GM21526 (cell line): ENCODE measurements at regions not wholly inside any gene's neighbourhood (a gene's known extent, or its start where the extent isn't known, plus 50 kb on each side); places are given as distances from the start of the nearest gene placed in this dataset.
"Not testable (repeated sequence)": the region's sequence is repeated elsewhere in the genome, so short reads cannot be mapped to it uniquely, and the experiment has no call there.

ENCODE experiments used
- ATAC-seq: cut with Tn5 transposase; IDR thresholded peaks from one replicate; pipeline ENCODE4 v1.9.1; 2021; ENCODE audit warnings: moderate library complexity; ENCODE audit not compliant: unreplicated experiment, low FRiP score

DNA sequence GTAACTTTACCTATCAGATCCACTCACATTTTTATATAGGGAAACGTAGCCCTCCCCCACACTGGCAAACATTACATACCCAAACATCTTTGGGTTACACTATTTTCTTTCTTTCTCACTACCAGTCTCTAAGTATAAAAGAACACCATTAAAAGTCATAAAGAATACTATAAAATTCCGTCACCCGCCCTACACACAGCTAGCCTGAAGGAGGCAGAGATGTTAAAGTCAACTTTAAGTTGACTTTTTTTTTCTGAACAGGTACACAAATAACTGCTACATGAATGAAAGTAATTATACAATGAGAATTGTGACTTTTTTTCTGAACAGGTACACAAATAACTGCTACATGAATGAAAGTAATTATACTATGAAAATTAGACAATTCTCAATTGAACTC, 628.3 kb downstream of the NUP35 start:
- ATAC-seq = no peak

DNA sequence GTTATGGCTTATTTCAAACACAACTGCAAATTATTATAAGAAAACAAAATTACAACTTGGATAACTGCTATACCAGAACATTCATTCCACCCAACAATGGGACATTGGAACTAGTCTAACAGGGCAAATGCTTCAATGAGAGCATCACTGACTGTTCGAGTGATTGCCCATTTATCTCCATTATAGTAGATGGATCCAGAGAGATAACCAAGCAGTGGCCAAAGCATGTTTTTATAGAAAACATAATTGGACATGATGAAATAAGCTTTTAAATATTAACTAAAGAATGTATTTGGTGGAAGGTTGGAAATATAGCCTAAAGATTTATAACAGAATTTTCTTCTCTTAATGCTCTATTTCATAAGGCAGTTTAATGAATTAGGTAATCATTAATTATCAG, 634.8 kb downstream of the NUP35 start:
- ATAC-seq = no peak

DNA sequence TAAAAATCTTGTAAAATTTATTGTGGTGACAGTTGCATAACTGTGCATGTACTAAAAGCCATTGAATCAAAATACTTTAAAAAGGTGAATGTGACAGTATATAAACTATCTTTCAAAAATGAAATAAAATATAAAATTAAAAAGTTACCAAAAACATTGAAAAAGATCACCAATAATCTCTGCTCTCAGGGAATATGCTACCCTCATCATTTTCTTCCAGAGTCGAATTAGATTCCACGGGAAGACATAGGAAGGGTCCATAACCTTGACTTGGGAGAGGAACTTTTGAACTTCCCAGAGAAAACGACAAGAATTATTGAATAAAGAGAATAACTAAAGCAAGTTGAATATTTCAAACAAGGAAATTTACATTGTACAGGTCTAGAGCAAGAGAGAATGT, 649.5 kb downstream of the NUP35 start:
- ATAC-seq = no peak

DNA sequence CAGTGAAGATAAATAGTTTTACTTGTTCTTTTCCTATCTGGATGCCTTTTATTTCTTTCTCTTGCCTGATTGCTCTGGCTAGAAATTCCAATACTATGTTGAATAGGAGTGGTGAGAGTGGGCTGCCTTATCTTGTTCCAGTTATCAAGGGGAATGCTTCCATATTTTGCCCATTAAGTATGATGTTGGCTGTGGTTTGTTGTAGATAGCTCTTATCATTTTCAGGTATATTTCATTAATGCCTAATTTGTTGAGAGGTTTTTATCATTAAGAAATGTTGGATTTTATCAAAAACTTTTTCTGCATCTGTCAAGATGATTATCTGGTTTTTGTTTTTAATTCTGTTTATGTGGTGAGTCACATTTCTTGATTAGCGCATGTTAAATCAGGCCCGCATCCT, 655.8 kb downstream of the NUP35 start:
- no peak for ATAC-seq

DNA sequence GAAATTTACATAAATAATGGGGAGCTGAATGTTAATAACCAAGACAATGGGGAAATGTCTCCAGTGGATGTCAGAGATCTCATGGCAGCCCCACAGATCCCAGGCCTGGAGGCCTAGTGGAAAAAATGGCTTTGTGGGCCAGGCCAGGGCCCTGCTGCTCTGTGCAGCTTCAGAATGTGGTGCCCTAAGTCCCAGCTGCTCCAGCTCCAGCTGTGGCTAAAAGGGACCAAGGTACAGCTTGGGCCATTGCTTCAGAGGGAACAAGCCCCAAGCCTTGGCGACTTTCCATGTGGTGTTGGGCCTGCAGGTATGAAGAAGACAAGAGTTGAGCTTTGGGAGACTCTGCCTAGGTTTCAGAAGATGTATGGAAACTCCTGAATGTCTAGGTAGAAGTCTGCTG, 658.2 kb downstream of the NUP35 start:
- ATAC-seq = no peak

DNA sequence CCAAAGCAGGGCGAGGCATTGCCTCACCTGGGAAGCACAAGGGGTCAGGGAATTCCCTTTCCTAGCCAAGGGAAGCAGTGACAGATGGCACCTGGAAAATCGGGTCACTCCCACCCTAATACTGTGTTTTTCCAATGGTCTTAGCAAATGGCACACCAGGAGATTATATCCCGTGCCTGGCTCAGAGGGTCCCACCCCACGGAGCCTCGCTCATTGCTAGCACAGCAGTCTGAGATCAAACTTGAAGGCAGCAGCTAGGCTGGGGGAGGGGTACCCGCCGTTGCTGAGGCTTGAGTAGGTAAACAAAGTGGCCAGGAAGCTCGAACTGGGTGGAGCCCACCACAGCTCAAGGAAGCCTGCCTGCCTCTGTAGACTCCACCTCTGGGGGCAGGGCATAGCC, 664.6 kb downstream of the NUP35 start:
- ATAC-seq = not testable (repeated sequence)

DNA sequence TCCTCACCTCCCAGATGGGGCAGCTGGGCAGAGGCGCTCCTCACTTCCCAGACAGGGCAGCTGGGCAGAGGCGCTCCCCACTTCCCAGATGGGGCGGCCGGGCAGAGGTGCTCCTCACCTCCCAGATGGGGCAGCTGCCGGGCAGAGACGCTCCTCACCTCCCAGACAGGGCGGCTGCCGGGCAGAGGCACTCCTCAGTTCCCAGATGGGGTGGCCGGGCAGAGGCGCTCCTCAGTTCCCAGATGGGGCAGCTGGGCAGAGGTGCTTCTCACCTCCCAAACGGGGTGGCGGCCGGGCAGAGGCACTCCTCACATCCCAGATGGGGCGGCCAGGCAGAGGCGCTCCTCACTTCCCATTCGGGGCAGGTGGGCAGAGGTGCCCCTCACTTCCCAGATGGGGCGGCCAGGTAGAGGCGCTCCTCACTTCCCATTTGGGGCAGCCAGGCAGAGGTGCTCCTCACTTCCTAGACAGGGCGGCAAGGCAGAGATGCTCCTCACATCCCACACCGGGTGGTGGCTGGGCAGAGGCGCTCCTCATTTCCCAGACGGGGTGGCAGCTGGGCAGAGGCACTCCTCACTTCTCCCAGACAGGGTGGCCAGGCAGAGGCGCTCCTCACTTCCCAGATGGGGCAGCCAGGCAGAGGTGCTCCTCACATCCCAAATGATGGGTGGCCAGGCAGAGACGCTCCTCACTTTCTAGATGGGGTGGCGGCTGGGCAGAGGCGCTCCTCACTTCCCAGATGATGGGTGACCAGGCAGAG, 668.1 kb downstream of the NUP35 start:
- not testable (repeated sequence) for ATAC-seq

DNA sequence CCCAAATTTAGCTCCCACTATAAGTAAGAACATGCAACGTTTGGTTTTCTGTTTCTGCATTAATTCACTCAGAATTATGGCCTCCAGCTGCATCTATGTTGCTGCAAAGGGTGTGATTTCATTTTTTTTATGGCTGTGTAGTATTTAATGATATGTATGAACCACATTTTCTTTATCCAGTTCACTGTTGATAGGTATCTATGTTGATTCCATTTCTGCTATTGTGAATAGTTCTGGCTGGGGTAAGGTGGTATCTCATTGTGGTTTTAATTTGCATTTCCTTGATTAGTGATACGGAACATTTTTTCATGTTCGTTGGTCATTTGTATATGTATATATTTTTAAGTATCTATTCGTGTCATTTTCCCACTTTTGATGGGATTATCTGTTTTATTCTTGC, 674.3 kb downstream of the NUP35 start:
- ATAC-seq = no peak

DNA sequence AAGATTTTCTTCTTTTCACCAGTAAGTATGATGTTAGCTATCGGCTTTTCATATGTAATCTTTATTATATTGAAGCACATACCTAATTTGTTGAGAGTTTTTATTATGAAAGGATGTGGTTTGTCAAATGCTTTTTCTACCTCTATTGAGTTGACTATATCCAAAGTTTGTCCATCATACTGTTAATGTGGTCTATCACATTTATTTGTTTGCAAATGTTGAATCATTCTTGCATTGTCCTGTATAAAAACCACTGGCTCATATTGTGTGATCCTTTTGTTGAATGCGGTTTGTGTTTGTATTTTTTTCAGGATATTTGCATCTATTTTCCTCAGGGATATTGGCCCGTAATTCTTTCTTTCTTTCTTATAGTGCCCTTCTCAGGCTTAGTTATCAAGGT, 675.5 kb downstream of the NUP35 start:
- ATAC-seq = no peak

DNA sequence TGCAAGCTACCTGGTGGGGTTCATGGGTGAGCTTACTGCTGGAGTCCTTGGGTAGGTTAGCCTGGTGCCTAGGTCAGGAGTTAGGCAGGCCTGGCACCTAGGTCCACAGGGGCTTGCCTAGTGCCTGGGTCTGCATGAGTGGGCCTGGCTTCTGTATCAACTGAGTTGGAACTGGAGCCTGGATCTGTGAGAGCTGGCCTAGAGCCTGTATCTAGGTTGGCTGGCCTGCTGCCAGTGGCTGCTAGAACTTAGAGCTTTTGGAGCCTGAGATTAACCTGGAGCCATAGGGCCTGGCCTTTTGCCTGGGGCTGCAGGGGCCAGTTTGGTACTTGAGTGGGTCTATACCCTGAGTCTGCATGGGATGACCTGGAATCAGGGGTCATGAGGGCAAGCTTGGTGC, 679.4 kb downstream of the NUP35 start:
- ATAC-seq = no peak

DNA sequence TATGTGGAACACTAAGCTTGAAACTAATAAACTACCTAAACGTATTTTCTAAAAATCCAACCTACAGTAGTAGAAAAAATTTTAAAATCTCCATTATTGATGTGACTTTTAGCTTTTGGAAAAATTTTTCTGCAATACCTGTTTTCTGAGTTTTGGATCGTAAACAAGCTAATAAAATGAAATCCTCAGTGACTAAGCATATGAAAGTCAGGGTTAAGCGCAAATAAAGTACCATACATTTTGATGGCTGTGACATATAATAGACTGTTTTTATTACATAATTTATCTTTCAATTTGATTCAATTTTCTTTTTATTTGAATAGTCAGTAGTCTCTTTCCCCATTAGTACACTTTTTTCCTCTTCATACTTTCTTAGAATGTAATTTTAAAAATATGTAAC, 683.6 kb downstream of the NUP35 start:
- no peak for ATAC-seq

DNA sequence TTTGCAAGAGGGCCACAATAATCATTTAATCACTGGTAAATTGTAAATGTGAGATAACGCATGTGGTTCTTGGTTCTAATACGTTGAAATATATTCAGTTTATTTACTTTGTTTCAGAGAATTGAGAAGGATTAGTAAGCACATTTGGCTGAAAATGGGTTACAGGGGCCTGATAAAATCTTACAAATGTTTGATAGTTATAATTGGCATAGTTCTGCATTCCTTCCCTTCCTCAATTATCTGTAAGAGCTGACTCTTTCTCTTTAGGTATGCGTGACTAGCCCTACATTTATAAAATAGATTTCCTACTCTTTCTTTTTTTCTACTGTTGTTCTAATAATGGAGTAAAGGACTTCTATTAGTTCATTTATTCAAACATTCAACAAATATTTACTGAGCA, 685.2 kb downstream of the NUP35 start:
- ATAC-seq = no peak

DNA sequence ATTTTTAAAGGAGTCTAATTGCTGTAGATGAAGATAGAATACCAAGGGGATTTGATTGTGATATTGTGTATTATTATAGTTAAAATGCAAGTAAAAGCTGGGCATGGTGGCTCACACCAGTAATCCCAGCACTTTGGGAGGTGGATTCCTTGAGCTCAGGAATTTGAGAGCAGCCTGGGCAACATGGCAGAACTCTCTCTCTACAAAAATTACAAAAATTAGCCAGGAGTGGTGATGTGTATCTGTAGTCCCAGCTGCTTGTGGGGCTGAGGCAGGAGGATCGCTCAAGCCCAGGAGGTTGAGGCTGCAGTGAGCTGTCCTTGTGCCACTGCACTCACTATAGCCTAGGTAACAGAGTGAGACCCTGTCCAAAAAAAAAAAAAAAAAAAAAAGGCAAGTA, 687.0 kb downstream of the NUP35 start:
- no peak for ATAC-seq

DNA sequence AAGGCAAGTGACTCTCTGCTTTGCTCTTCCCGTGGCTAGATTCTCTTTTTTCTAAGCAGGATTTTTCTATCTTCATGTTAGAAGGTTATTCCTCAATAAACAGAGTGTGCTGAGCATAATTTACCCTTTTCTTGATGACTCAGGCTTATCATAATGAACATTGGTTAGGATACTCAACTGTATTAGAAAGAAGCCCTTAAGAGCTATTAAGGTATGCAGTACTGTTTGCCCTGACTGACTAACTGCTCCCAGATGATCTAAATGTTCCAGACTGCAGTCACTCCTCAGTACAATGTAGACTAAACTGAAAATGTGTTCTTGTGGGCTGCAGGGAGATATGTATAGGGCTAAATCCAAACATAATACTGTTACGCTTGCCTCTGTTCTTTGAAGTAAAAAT, 687.8 kb downstream of the NUP35 start:
- ATAC-seq = no peak

DNA sequence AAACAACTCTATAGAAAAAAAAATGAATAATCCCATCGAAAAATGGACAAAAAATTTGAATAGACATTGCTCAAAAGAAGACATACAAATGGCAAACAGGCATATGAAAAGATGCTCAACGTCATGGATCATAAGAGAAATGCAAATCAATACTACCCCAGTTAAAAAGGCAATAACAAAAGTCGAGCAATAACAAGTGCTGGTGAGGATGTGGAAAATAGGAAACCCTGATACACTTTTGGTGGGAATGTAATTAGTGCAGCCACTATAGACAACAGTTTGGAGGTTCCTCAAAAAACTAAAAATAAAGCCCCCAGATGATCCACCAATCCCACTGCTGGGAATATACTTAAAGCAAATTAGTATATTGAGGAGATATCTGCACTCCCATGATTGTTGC, 701.5 kb downstream of the NUP35 start:
- ATAC-seq = no peak

DNA sequence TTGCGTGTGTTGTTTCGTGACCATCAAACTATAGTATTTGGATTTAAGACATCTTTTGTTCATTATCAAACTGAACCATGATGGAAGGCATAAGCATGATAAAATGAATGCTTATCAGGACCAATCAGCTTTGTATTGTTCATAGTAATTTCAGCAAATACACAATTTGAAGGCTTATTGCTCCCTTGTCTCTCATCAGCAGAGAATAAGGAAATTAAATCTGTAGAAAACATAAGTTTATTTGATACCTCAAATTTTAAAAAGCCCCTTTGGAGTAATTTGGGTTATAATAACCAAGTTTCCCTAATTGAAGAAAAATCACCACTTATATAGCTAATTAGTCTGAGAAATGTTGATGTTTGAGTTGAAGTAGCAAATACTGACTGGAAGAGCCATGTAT, 705.7 kb downstream of the NUP35 start:
- ATAC-seq = no peak

DNA sequence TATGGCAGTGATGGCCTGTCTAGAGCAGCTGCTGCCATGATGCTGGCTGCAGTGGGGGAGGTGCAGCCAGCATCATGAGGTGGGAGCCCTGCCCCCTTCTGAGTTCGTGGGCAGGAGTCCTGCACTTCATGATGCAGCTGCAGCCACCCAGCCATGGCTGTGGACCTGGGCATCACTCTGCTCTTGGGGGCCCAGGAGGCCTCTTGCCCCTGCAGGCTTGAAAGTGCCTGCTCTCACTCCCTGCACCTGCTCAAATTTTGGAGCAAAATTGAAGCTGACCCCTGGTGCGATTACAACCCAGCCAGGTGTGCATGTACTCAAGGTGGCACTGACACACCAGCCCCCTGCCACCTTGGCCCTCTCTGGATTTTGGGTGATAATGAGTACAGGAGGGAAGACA, 712.9 kb downstream of the NUP35 start:
- no peak for ATAC-seq

DNA sequence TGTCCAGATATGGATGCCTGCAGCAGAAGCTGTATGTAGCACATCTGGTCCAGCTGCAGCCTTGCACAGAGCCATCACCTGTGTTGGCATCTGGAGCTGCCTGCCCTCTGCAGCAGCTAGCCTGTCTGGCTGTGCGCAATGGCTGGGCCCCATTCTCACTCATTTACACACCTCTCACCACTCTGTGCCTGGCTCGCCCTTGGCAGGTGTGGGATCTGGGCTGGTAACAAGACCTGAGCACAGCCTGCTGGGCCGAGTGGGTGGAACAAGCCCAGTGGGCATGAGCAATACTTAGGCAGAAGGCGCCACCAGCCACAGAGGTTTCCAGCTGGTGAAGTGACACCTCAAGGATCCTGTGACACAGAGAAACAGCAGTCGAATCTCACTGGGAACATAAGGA, 714.1 kb downstream of the NUP35 start:
- no peak for ATAC-seq

DNA sequence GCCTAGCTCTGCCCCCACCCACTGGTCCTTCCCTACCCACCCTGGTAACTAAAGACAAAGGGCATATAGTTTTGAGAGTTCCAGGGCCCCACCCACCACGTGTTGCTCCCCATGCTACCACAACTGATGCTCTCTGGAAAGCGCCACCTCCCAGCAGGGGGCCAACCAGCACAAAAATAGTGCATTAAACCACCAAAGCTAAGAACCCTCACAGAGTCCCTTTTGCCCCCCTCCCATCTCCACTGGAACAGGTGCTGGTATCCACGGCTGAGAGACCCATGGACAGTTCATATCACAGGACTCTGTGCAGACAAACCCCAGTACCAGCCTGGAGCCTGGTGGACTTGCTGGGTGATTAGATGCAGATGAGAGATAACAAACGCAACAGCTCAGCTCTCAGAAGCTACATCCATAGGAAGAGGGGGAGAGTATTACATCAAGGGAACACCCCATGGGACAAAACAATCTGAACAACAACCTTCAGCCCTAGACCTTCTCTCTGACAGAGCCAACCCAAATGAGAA, 715.9 kb downstream of the NUP35 start:
- ATAC-seq = no peak

DNA sequence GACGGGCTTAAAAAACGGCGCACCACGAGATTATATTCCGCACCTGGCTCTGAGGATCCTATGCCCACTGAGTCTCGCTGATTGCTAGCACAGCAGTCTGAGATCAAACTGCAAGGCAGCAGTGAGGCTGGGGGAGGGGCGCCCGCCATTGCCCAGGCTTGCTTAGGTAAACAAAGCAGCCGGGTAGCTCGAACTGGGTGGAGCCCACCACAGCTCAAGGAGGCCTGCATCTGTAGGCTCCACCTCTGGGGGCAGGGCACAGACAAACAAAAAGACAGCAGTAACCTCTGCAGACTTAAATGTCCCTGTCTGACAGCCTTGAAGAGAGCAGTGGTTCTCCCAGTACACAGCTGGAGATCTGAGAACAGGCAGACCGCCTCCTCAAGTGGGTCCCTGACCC, 725.6 kb downstream of the NUP35 start:
- ATAC-seq = not testable (repeated sequence)

DNA sequence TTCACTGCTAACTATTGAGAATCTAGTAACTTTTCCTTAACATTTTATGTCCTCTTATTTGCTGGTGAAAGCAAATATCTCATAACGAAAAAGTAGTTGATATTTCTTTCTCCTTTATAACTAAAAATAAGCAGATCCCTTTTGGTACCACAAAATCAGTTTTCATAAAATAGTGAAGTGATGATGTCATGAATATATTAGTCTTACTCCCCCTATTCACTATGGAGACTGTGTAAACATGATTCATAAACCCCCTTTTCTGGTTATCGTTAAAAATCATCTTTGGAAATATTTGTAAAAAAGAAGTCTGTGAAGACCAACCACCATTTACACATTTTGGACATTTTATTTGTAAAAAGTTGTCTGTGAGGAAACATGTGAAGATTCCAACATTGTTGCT, 734.9 kb downstream of the NUP35 start:
- ATAC-seq = no peak

DNA sequence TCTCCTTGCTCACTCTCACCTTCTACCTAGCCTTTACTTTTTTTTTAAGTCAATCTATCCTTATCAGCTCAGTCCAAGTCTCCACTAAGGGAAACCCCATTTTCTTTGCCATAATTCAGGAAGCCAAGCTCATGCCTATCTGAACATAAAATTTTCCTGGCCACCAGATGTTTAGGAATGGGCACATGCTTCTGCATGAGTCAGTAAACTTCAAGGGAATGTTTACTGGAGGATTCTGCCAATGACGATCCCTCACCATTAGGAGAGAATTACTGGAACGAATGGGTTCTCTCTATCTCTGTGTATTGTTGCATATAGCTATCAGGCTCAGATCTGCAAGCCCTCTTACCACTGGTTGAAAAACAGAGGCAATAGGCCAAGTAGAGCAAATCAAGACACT, 731.7 kb upstream of the ZNF804A start:
- ATAC-seq = no peak

DNA sequence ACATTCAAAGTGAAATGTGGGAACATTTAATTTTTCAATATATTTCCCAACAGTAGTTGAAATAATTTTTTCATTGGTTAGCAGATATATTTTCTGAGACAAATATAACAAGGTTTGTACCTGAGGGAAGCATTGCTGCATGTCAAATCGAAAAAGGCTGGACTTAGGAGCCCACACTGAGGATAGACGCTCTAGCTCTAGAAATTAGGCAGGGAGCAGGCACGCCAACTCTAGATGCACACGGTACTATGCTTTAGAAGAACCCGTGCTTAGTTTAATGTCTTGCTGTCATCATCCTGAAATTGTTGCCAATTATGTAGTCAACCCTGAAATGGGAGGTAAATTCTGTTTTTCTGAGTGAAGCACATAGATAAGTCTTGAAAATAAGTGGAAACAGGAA, 731.1 kb upstream of the ZNF804A start:
- ATAC-seq = no peak
